Psoas muscle (tissue), 7 donors: ENCODE measurements at regions not wholly inside any gene's neighbourhood (a gene's known extent, or its start where the extent isn't known, plus 50 kb on each side); places are given as distances from the start of the nearest gene placed in this dataset.

Source experiments
- ATAC-seq, 4 donors: fragments of 200-7000 bp; cut with Tn5 transposase; one replicate each; pipeline ENCODE4 v1.9.1; 2020; ENCODE audit warnings: moderate library complexity in 3 of 4, mild to moderate bottlenecking in 2 of 4
- DNase-seq, 2 donors: peaks; one replicate each; pipeline ENCODE4 v3.0.0-alpha.2; 2020
- H3K27ac ChIP-seq: fragments of 200-600 bp; one replicate; pipeline ENCODE4 v1.8.0; 2022
- H3K27me3 ChIP-seq, 3 donors: fragments of 200-600 bp in 1 of 3; one replicate each; pipeline versions ENCODE4 v1.6.1 to v1.8.0; 2013 to 2022; ENCODE audit warnings: low read length in 2 of 3, mild to moderate bottlenecking in 2 of 3, moderate library complexity in 1 of 3; ENCODE audit not compliant: insufficient read depth in 3 of 3
- H3K36me3 ChIP-seq, 2 donors: fragments of 200-600 bp in 1 of 2; one replicate each; pipeline versions ENCODE4 v1.6.1 to v1.8.0; 2013 to 2022; ENCODE audit warnings: low read depth in 1 of 2, mild to moderate bottlenecking in 1 of 2, moderate library complexity in 1 of 2; ENCODE audit not compliant: insufficient read depth in 1 of 2
- H3K4me1 ChIP-seq: fragments of 200-600 bp; one replicate; pipeline ENCODE4 v1.8.0; 2022
- H3K4me3 ChIP-seq: fragments of 200-600 bp; one replicate; pipeline ENCODE4 v1.8.0; 2022; ENCODE audit warnings: mild to moderate bottlenecking
- H3K9me3 ChIP-seq: fragments of 200-600 bp; one replicate; pipeline ENCODE4 v1.8.0; 2022
- CTCF ChIP-seq: fragments of 200-600 bp; IDR thresholded peaks from one replicate; pipeline ENCODE4 v1.8.0; 2022; ENCODE audit warnings: antibody characterized with exemption
- WGBS, 3 donors: extraction: QIAGEN DNeasy Blood & Tissue Kit; methylation state at CpG; one replicate each; pipeline versions ENCODE4 v1.1.6 to v1.1.7; 2013; 5-methylcytosine and 5-hydroxymethylcytosine counted together
- intact Hi-C, 2 donors: fragments of 100-400 bp; cut with DNase I; formaldehyde crosslinking; loops; one replicate each; pipeline versions ENCODE4 v1.11.0 to v1.14.2; 2022
- donor health status: healthy with polysubstance abuse.
- donor health status: DM: no; HTN: no; CAD: no; lungs with moderate emphysema.
- donor health status: Bipolar disorder and iron deficiency.
- donor health status: healthy.
- donor health status: DM: yes; HTN: yes; CAD: no.
- donor health status: DM: no; HTN: no; CAD: no.
- donor health status: DM: yes; HTN: yes; CAD: no.

GRCh38 chr5:168120401-168121137 is 170.9 kb upstream of the WWC1 start:
- intact Hi-C loops: no loop called here
- DNase-seq: no peak
- WGBS, 3 donors: 67 to 71% (median 67%) methylated on average over 10 of the region's 10 CpGs
- Histone ChIP-seq H3K4me3 (no peak overlapping the region), H3K27me3 (peaks cover 0 to 1% (median 0%) of the 10 kb centered on the region in 3 donors), H3K9me3 (no peaks in the 10 kb centered on the region), H3K36me3 (no peaks in the 10 kb centered on the region), H3K27ac (no peak overlapping the region), H3K4me1 (no peaks in the 10 kb centered on the region)
- ATAC-seq: no peak
- no peak for TF ChIP-seq CTCF

GRCh38 chr5:168121138-168121494 is 170.3 kb upstream of the WWC1 start:
- WGBS, 3 donors: 78 to 82% (median 79%) methylated on average over 4 of the region's 4 CpGs
- Histone ChIP-seq H3K9me3 (no peaks in the 10 kb centered on the region), H3K27ac (no peak overlapping the region), H3K27me3 (peaks cover 0 to 1% (median 0%) of the 10 kb centered on the region in 3 donors), H3K36me3 (no peaks in the 10 kb centered on the region), H3K4me1 (no peaks in the 10 kb centered on the region), H3K4me3 (no peak overlapping the region)
- TF ChIP-seq CTCF: no peak
- no peak for DNase-seq
- intact Hi-C loops: no loop called here
- no peak for ATAC-seq

GRCh38 chr5:168123631-168124528 is 167.6 kb upstream of the WWC1 start:
- TF ChIP-seq CTCF: no peak
- Histone ChIP-seq H3K9me3 (no peaks in the 10 kb centered on the region), H3K4me3 (no peak overlapping the region), H3K27me3 (no peaks in the 10 kb centered on the region), H3K36me3 (no peaks in the 10 kb centered on the region), H3K27ac (no peak overlapping the region), H3K4me1 (no peaks in the 10 kb centered on the region)
- intact Hi-C loops: no loop called here
- DNase-seq: no peak
- WGBS, 3 donors: 88 to 91% (median 89%) methylated on average over 8 of the region's 8 CpGs
- ATAC-seq: no peak

GRCh38 chr5:168125445-168126199 is 165.8 kb upstream of the WWC1 start:
- H3K27me3 ChIP-seq: no peaks in the 10 kb centered on the region
- no peaks in the 10 kb centered on the region for H3K4me1 ChIP-seq
- H3K36me3 ChIP-seq: no peaks in the 10 kb centered on the region
- no peak overlapping the region for H3K27ac ChIP-seq
- DNase-seq (no peak), ATAC-seq (no peak)
- H3K9me3 ChIP-seq: no peaks in the 10 kb centered on the region
- no peak overlapping the region for H3K4me3 ChIP-seq
- WGBS, 3 donors: 67 to 76% (median 75%) methylated on average over 14 of the region's 14 CpGs
- no peak for TF ChIP-seq CTCF
- intact Hi-C loops: no loop called here
